GM23338 (cell line): ENCODE measurements at regions not wholly inside any gene's neighbourhood (a gene's known extent, or its start where the extent isn't known, plus 50 kb on each side); places are given as distances from the start of the nearest gene placed in this dataset.

Source experiments
- ATAC-seq: fragments of 200-7000 bp; cut with Tn5 transposase; 3 replicates; pipeline ENCODE4 v1.9.1; 2020
- DNase-seq: peaks from one replicate; pipeline ENCODE4 v3.0.0-alpha.2; 2015; ENCODE audit warnings: low spot score
- H2AFZ ChIP-seq: fragments of 200-600 bp; sonication (generic); 2 replicates; pipeline ENCODE4 v1.8.0; 2016; ENCODE audit warnings: antibody characterized with exemption, mild to moderate bottlenecking, moderate library complexity
- H3F3A ChIP-seq: fragments of 200-600 bp; sonication (generic); replicated peaks from 2 replicates; pipeline ENCODE4 v1.8.0; 2017; ENCODE audit warnings: antibody characterized with exemption, mixed run types, low read depth
- H3K27ac ChIP-seq: fragments of 200-600 bp; sonication (generic); 2 replicates; pipeline ENCODE4 v1.6.1; 2016; ENCODE audit warnings: low read depth
- H3K27me3 ChIP-seq: fragments of 200-600 bp; sonication (generic); 2 replicates; pipeline ENCODE4 v1.8.0; 2016; ENCODE audit warnings: mild to moderate bottlenecking, mixed run types, moderate library complexity; ENCODE audit not compliant: insufficient read depth
- H3K36me3 ChIP-seq: fragments of 200-600 bp; sonication (generic); 2 replicates; pipeline ENCODE4 v1.8.0; 2016; ENCODE audit warnings: mild to moderate bottlenecking; ENCODE audit not compliant: insufficient read depth
- H3K4me1 ChIP-seq: fragments of 200-600 bp; sonication (generic); 2 replicates; pipeline ENCODE4 v1.8.0; 2016; ENCODE audit warnings: mild to moderate bottlenecking, moderate library complexity; ENCODE audit not compliant: insufficient read depth
- H3K4me2 ChIP-seq: fragments of 200-600 bp; sonication (generic); 2 replicates; pipeline ENCODE4 v1.7.1; 2017; ENCODE audit warnings: mixed run types
- H3K4me3 ChIP-seq: fragments of 200-600 bp; sonication (generic); 2 replicates; pipeline ENCODE4 v1.6.1; 2016; ENCODE audit warnings: mixed run types
- H3K79me2 ChIP-seq: fragments of 200-600 bp; sonication (generic); replicated peaks from 2 replicates; pipeline ENCODE4 v1.8.0; 2017; ENCODE audit warnings: mild to moderate bottlenecking; ENCODE audit not compliant: insufficient read depth
- H3K9me2 ChIP-seq: fragments of 200-600 bp; sonication (generic); 2 replicates; pipeline ENCODE4 v1.8.0; 2017; ENCODE audit not compliant: insufficient read depth
- H4K20me1 ChIP-seq: fragments of 200-600 bp; sonication (generic); replicated peaks from 2 replicates; pipeline ENCODE4 v1.8.0; 2017; ENCODE audit warnings: mild to moderate bottlenecking; ENCODE audit not compliant: insufficient read depth
- H3K27ac Mint-ChIP-seq: 2 replicates; pipeline ENCODE4 v1.8.0; 2020; ENCODE audit warnings: inconsistent platforms, mild to moderate bottlenecking, moderate library complexity, mixed read lengths
- H3K27me3 Mint-ChIP-seq: 3 replicates; pipeline ENCODE4 v1.8.0; 2022; ENCODE audit warnings: low read depth, mild to moderate bottlenecking, moderate library complexity, mixed read lengths, inconsistent platforms; ENCODE audit not compliant: insufficient read depth, poor library complexity
- H3K36me3 Mint-ChIP-seq: 3 replicates; pipeline ENCODE4 v1.8.0; 2021; ENCODE audit warnings: low read depth, mild to moderate bottlenecking, inconsistent platforms, moderate library complexity, mixed read lengths
- H3K4me1 Mint-ChIP-seq: 3 replicates; pipeline ENCODE4 v1.8.0; 2020; ENCODE audit warnings: mild to moderate bottlenecking, inconsistent platforms, mixed read lengths
- H3K4me3 Mint-ChIP-seq: 3 replicates; pipeline ENCODE4 v1.8.0; 2021; ENCODE audit warnings: moderate library complexity, mild to moderate bottlenecking, inconsistent platforms, mixed read lengths
- H3K9me3 Mint-ChIP-seq: 3 replicates; pipeline ENCODE4 v1.8.0; 2020; ENCODE audit warnings: moderate library complexity, mild to moderate bottlenecking, inconsistent platforms, mixed read lengths
- CTCF ChIP-seq, 2 experiments: fragments of 200-600 bp in 1 of 2; sonication (generic) in 1 of 2; conservative IDR thresholded peaks; 2 replicates each; pipeline versions ENCODE4 v1.5.1 to v1.6.1; 2016 to 2017; ENCODE audit warnings: antibody characterized with exemption in 2 of 2, low read depth in 2 of 2, mild to moderate bottlenecking in 2 of 2, moderate library complexity in 1 of 2
- EZH2 ChIP-seq: fragments of 200-600 bp; sonication (generic); IDR thresholded peaks from one replicate; pipeline ENCODE4 v1.8.0; 2017; ENCODE audit warnings: antibody characterized with exemption, mild to moderate bottlenecking, low read depth; ENCODE audit not compliant: unreplicated experiment
- EZH2phosphoT487 ChIP-seq: fragments of 200-600 bp; sonication (generic); IDR thresholded peaks from one replicate; pipeline ENCODE4 v1.8.1; 2018; ENCODE audit warnings: antibody characterized with exemption; ENCODE audit not compliant: unreplicated experiment
- NANOG ChIP-seq: IDR thresholded peaks from 2 replicates; pipeline ENCODE4 v1.6.1; 2016; ENCODE audit warnings: antibody characterized with exemption, borderline replicate concordance
- POLR2AphosphoS5 ChIP-seq: IDR thresholded peaks from 2 replicates; pipeline ENCODE4 v1.6.1; 2016; ENCODE audit warnings: antibody characterized with exemption, low read depth
- REST ChIP-seq: IDR thresholded peaks from one replicate; pipeline ENCODE4 v1.6.1; 2018; ENCODE audit warnings: antibody characterized with exemption; ENCODE audit not compliant: unreplicated experiment
- STAT1 ChIP-seq: IDR thresholded peaks from one replicate; pipeline ENCODE4 v1.6.1; 2016; ENCODE audit warnings: antibody characterized with exemption; ENCODE audit not compliant: unreplicated experiment
- ZNF114 ChIP-seq: fragments of 250-450 bp; sonication (Bioruptor Pico); IDR thresholded peaks from 2 replicates; pipeline ENCODE4 v1.5.0; 2020; ENCODE audit warnings: mild to moderate bottlenecking, moderate library complexity
- ZNF331 ChIP-seq: fragments of 250-450 bp; sonication (Bioruptor Pico); IDR thresholded peaks from 2 replicates; pipeline ENCODE4 v1.5.0; 2020; ENCODE audit warnings: low read depth, mild to moderate bottlenecking, moderate library complexity

DNA sequence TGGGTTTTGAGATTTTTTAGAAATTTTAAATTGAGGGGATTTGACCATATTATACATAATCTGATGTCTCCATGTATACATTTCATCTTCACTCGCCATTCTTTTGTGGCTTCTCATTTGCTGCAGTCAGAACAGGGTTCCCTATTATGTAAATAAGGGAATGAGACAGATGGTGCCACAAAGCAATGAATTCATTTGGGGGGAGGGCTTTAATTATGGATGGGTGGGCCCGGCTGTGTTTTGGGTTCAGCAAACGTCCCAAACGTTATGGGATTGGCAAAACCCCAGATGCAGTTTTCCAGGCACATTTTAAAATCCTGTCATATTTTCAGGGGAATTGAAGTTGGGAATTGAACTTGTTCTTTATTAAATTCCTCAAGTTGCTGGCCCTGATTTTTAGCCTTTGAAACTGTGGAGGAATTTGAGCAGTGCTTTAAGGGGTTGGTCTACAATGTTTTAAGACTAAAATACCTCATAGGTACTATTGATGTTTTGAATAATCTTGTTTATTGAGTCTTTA lies 558.5 kb upstream of the ZNF462 start:
- Histone ChIP-seq H3K4me1 (no peaks in the 10 kb centered on the region), H3K36me3 (no peaks in the 10 kb centered on the region), H3K27ac (no peak overlapping the region), H2AFZ (no peak overlapping the region), H3K27me3 (no peaks in the 10 kb centered on the region), H3K79me2 (no peaks in the 10 kb centered on the region), H4K20me1 (no peaks in the 10 kb centered on the region), H3K4me3 (no peak overlapping the region), H3F3A (no peaks in the 10 kb centered on the region), H3K4me2 (no peak overlapping the region), H3K9me2 (0 out of 2 replicates have a peak, but pooled peaks cover 4% of the 10 kb centered on the region)
- ATAC-seq, result no peak
- DNase-seq, result no peak
- Mint-ChIP-seq H3K27ac (no peak overlapping the region), H3K4me3 (no peak overlapping the region), H3K27me3 (no peaks in the 10 kb centered on the region), H3K36me3 (no peaks in the 10 kb centered on the region; the same call in 2 of the 3 replicates), H3K4me1 (peaks cover 2% of the 10 kb centered on the region; the same call in 1 of the 3 replicates), H3K9me3 (no peaks in the 10 kb centered on the region)
- no peak for TF ChIP-seq ZNF114 (CRISPR knock-in tag)
- TF ChIP-seq EZH2phosphoT487, result no peak
- TF ChIP-seq ZNF331, result no peak
- TF ChIP-seq POLR2AphosphoS5, result no peak
- TF ChIP-seq CTCF (conservative IDR thresholded peaks at IDR 0.05; ENCODE audit: low read depth in 2 of 2), result no peak
- TF ChIP-seq REST, result no peak
- no peak for TF ChIP-seq EZH2
- no peak for TF ChIP-seq NANOG
- no peak for TF ChIP-seq STAT1

- Histone ChIP-seq H3K9me2 (peaks cover 4% of the 10 kb centered on the region; the same call in 1 of the 2 replicates), H3K4me2 (no peak overlapping the region), H3K79me2 (no peaks in the 10 kb centered on the region), H3F3A (no peaks in the 10 kb centered on the region), H4K20me1 (no peaks in the 10 kb centered on the region), H3K27me3 (no peaks in the 10 kb centered on the region), H3K36me3 (no peaks in the 10 kb centered on the region), H3K27ac (no peak overlapping the region), H3K4me1 (peaks cover 8% of the 10 kb centered on the region), H3K4me3 (no peak overlapping the region), H2AFZ (no peak overlapping the region)
- no peak for TF ChIP-seq REST
- no peak for TF ChIP-seq CTCF (conservative IDR thresholded peaks at IDR 0.05; ENCODE audit: low read depth in 2 of 2)
- ATAC-seq (no peak), DNase-seq (no peak)
- no peak overlapping the region for H3K27ac Mint-ChIP-seq
- H3K4me3 Mint-ChIP-seq, result no peak overlapping the region
- no peaks in the 10 kb centered on the region for H3K27me3 Mint-ChIP-seq
- H3K4me1 Mint-ChIP-seq, result peaks cover 9% of the 10 kb centered on the region; the same call in 2 of the 3 replicates
- H3K9me3 Mint-ChIP-seq, result no peaks in the 10 kb centered on the region
- H3K36me3 Mint-ChIP-seq, result peaks cover under 1% of the 10 kb centered on the region; the same call in 1 of the 3 replicates
Measured at GRCh38 chr9:106305428-106306133, 557.4 kb upstream of the ZNF462 start.
